ENCODE measurements at regions not wholly inside any gene's neighbourhood (a gene's known extent, or its start where the extent isn't known, plus 50 kb on each side); places are given as distances from the start of the nearest gene placed in this dataset.
"Not testable (repeated sequence)": the region's sequence is repeated elsewhere in the genome, so short reads cannot be mapped to it uniquely, and the experiment has no call there.

DNA sequence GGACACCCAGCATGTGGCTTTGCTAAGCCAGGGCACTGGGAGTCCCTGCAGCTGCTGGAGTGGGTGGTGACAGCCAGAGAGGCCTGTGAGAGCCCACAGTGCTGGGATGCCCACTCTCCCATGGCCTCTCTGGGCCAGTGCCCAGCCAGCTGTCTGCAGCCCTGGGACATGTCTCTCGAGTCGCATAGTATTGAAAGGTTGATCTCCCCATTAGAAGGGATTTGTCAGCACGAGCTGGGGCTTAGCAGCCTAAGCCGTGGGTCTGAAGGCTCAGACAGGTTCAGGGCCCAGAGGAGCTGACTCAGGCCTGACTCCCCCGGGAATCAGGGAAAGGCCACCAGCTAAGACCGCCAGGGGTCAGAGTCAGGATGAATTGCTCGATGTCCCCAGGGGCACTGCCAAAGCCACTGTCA is 53.5 kb downstream of the FOXD2 start:
- TF ChIP-seq, protein P1, sequence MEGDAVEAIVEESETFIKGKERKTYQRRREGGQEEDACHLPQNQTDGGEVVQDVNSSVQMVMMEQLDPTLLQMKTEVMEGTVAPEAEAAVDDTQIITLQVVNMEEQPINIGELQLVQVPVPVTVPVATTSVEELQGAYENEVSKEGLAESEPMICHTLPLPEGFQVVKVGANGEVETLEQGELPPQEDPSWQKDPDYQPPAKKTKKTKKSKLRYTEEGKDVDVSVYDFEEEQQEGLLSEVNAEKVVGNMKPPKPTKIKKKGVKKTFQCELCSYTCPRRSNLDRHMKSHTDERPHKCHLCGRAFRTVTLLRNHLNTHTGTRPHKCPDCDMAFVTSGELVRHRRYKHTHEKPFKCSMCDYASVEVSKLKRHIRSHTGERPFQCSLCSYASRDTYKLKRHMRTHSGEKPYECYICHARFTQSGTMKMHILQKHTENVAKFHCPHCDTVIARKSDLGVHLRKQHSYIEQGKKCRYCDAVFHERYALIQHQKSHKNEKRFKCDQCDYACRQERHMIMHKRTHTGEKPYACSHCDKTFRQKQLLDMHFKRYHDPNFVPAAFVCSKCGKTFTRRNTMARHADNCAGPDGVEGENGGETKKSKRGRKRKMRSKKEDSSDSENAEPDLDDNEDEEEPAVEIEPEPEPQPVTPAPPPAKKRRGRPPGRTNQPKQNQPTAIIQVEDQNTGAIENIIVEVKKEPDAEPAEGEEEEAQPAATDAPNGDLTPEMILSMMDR (IDR thresholded peaks at IDR 0.05), result no peak
- TF ChIP-seq POLR2AphosphoS5 (IDR thresholded peaks at IDR 0.05), result no peak
- no peak for TF ChIP-seq POLR2A (IDR thresholded peaks at IDR 0.05)
- TF ChIP-seq EP300 (IDR thresholded peaks at IDR 0.05), result no peak
- Histone ChIP-seq H3K27ac (no peak overlapping the region), H3K9me3 (no peaks in the 10 kb centered on the region), H3K36me3 (no peaks in the 10 kb centered on the region), H3K4me3 (no peak overlapping the region), H3K4me1 (no peaks in the 10 kb centered on the region), H3K27me3 (peaks cover 37% of the 10 kb centered on the region)
- ATAC-seq, result no peak
- 69% methylated on average over 2 of the region's 7 CpGs; no CpG with 5 or more reads in 1 of the 2 donors for WGBS, 2 donors (ENCODE audit: low coverage in 1 of 2)

DNA sequence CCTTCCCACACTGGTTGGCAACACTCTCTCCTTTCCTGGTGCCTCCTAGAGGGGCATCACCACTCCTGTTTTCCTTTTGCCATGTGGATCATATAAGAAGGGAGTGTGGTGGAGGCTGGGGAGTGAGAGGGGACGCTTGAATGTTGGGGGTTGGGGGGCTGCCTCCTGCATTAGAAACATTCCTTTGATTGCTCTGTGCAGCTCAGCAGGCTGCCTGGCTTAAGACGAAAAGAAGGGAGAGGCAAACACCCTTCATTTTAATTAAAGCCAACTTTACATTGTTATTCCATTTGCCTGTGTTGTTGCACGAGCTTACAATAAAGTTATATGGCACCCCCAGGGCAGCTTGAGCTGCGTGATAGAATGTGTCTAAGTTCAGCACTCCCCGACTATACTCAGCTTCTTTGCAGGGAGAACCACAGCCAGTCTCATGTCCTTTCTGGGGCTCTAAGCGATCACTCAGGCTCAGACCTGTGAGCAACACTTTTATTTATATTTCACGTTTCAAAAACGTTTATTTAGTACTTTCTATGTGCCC is 57.4 kb downstream of the FOXD2 start:
- Histone ChIP-seq H3K4me3 (no peak overlapping the region), H3K9me3 (no peaks in the 10 kb centered on the region), H3K4me1 (no peaks in the 10 kb centered on the region), H3K27me3 (peaks cover 18% of the 10 kb centered on the region), H3K27ac (no peak overlapping the region), H3K36me3 (no peaks in the 10 kb centered on the region)
- ATAC-seq, result no peak
- 15 to 30% methylated on average over 5 to 6 of the region's 8 CpGs for WGBS, 2 donors (ENCODE audit: low coverage in 1 of 2)
- TF ChIP-seq EP300 (IDR thresholded peaks at IDR 0.05), result no peak

DNA sequence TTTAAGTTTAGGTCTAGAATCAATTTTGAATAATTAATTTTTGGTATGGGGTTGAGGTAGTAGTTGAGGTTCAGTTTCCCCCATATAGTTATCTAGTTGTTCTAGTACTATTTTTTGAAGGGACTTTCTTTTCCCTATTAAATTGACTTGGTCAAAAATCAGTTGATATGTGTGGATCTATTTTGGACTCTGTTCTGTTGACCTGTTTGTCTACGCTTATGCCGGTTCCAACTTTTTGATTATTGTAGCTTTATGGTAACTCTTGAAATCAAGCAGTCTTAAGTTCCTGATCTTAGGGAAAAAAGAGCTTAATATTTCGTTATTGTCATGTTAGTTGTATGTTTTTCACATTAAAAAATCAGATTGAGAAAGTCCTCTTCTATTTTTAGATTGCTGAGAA is 60.7 kb downstream of the FOXD2 start:
- TF ChIP-seq POLR2A (IDR thresholded peaks at IDR 0.05) (no peak), EP300 (IDR thresholded peaks at IDR 0.05) (no peak), POLR2AphosphoS5 (IDR thresholded peaks at IDR 0.05) (no peak)
- TF ChIP-seq, protein P1 (IDR thresholded peaks at IDR 0.05), result no peak
- no peak overlapping the region for H3K4me3 ChIP-seq
- no peak overlapping the region for H3K27ac ChIP-seq
- ATAC-seq, result no peak
- no peaks in the 10 kb centered on the region for H3K4me1 ChIP-seq
- H3K9me3 ChIP-seq, result no peaks in the 10 kb centered on the region
- H3K27me3 ChIP-seq, result peaks cover 45% of the 10 kb centered on the region
- 63 to 87% methylated on average over 3 of the region's 3 CpGs for WGBS, 2 donors (ENCODE audit: low coverage in 1 of 2)
- no peaks in the 10 kb centered on the region for H3K36me3 ChIP-seq

DNA sequence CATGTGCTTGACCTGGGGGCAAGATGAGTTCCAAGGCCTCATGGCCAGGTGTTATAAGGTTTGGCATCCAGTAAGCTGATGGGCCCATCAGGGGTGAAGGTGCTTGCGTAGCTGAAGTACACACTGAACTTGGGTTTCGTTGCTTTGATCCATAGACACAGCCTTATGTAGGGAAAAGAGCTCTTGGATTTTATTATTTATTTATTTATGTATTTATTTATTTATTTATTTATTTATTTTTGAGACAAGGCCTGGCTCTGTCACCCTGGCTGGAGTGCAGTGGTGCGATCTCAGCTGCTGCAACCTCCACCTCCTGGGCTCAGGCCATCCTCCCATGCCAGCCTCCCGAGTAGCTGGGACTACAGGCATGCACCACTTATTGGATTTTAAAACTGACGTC is 63.2 kb downstream of the FOXD2 start:
- Histone ChIP-seq H3K4me1 (no peaks in the 10 kb centered on the region), H3K36me3 (no peaks in the 10 kb centered on the region), H3K27me3 (peaks cover 66% of the 10 kb centered on the region), H3K9me3 (no peaks in the 10 kb centered on the region), H3K4me3 (no peak overlapping the region), H3K27ac (no peak overlapping the region)
- ATAC-seq, result no peak
- TF ChIP-seq, protein P1 (IDR thresholded peaks at IDR 0.05), result no peak
- TF ChIP-seq POLR2A (IDR thresholded peaks at IDR 0.05) (no peak), POLR2AphosphoS5 (IDR thresholded peaks at IDR 0.05) (no peak), EP300 (IDR thresholded peaks at IDR 0.05) (no peak)
- WGBS, 2 donors (ENCODE audit: low coverage in 1 of 2), result 100% methylated on average over 2 to 5 of the region's 5 CpGs

DNA sequence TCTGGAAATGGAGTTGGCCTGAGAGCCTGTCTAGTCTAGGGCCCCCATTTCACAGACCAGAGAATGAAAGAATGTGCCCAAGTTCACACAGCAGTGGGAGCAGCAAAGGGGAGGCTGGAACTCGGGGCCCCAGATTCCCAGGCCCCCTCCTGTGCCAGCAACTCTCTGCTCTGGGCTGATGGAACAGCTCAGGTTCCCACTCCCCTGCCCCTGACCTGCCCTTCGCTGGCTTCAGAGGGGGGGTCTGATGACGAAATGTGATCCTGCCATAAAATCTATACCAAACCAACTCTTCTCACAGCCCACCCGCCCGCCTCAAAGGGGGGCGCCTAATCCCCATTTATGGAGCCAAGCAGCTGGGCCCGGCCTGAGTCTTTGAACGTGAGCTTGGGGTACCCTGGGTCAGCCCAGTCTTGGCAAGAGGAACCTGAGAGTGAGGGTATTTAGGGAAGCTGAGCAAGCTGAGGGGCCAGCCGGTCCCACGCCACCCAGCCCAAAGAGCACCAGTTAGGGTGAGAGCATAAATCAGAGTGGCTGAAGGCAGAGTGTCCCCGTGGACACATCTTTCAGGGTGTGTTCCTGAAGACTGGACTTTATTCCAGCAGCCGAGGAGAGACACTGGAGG is 65.0 kb downstream of the FOXD2 start:
- Histone ChIP-seq H3K4me3 (no peak overlapping the region), H3K27me3 (peaks cover 76% of the 10 kb centered on the region), H3K27ac (no peak overlapping the region), H3K4me1 (peaks cover 0 to 4% (median 0%) of the 10 kb centered on the region in 3 donors), H3K36me3 (no peaks in the 10 kb centered on the region), H3K9me3 (no peaks in the 10 kb centered on the region)
- TF ChIP-seq, protein P1 (IDR thresholded peaks at IDR 0.05), result no peak
- TF ChIP-seq EP300 (IDR thresholded peaks at IDR 0.05) (no peak), POLR2A (IDR thresholded peaks at IDR 0.05) (no peak)
- WGBS, 2 donors (ENCODE audit: low coverage in 1 of 2), result 72% methylated on average over 5 of the region's 12 CpGs; no CpG with 5 or more reads in 1 of the 2 donors
- no peak for ATAC-seq

DNA sequence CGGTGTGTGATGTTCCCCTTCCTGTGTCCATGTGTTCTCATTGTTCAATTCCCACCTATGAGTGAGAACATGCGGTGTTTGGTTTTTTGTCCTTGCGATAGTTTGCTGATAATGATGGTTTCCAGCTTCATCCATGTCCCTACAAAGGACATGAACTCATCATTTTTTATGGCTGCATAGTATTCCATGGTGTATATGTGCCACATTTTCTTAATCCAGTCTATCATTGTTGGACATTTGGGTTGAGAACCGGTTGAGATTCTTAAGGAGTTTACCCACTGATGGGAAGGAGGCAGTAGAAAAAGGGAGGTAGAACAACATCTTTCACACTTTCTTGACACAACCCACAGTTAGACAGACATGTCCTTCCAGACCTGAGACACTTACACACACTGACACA is 67.0 kb downstream of the FOXD2 start:
- H3K9me3 ChIP-seq, H3K4me3 ChIP-seq, H3K27ac ChIP-seq, ATAC-seq, H3K36me3 ChIP-seq: not testable (repeated sequence)
- peaks cover 89% of the 10 kb centered on the region for H3K27me3 ChIP-seq
- H3K4me1 ChIP-seq, result peaks cover 0 to 18% (median 8%) of the 10 kb centered on the region in 3 donors
- WGBS, 2 donors (ENCODE audit: low coverage in 1 of 2), result 83 to 86% methylated on average over 1 of the region's 4 CpGs

All from gastroesophageal sphincter (tissue), 4 donors.